CD1c-positive myeloid dendritic cell (primary cell): ENCODE measurements at regions not wholly inside any gene's neighbourhood (a gene's known extent, or its start where the extent isn't known, plus 50 kb on each side); places are given as distances from the start of the nearest gene placed in this dataset.
"Not testable (repeated sequence)": the region's sequence is repeated elsewhere in the genome, so short reads cannot be mapped to it uniquely, and the experiment has no call there.

Experiments used
- DNase-seq: peaks from one replicate; pipeline ENCODE4 v3.0.0-alpha.2; 2016; ENCODE audit errors: extremely low spot score

DNA sequence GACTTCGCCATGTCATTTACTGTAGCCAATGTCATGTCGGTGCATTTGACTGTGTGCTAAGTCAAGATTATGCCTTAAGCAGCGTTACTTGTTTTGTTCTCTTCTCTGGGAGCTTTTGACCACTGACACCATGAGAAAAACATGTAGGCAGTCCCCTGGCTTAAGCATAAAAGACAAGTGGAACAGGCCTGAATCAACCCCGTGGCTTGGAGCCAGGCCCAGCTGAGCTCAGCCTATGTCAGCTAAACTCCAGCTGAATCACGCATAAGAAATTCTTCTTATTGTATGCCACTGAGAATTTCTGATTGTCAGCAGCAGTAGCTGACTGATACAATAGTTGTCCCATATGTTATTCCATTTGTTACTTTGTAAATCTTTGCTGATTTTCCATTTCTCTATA lies 261.9 kb downstream of the CBLL2 start:
- DNase-seq = no peak

DNA sequence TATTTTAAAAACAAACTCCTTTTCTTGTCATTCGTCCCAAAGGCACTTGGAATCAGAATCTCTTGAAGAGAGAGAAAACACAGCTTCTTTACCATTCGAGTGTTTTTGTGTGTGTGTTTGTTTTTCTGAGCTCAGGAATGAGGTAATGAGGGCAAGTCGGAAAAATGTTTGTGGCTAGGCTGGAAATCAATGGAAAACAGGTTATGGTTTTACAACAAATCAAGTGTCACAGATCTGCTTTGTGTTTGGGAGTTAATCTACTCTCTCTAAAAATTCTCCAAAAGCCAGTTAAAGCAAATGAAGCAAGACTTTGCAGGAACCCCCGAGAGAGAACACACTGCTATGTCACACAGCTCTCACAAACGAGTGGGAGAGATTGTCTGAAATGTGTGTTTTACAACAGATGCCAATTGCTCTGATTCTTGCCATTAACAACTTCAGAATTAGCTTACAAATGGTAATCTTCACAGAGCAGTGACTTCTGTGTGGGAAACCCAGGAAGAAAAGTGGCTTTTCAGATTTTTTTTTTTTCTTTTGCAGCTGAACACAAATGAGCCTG lies 264.1 kb downstream of the CBLL2 start:
- no peak for DNase-seq

DNA sequence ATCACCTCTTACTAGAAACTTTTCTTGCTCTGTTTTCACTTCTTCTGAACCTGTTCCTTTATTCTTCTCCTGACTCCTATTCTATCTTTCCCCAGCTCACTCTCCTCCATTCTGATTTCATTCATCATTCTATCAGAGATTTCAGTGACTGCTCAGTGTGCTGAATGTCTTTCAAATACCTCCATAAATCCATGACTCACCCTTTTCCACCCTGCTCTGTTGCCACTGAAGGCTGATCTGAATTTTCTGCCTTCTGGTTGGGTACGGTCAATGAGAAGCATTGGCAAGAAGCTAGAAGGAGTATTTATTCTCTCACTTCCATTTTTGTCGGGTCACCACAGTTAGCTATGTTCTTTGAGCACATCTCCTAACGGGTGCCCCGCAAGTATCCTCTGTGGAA lies 265.9 kb downstream of the CBLL2 start:
- no peak for DNase-seq

DNA sequence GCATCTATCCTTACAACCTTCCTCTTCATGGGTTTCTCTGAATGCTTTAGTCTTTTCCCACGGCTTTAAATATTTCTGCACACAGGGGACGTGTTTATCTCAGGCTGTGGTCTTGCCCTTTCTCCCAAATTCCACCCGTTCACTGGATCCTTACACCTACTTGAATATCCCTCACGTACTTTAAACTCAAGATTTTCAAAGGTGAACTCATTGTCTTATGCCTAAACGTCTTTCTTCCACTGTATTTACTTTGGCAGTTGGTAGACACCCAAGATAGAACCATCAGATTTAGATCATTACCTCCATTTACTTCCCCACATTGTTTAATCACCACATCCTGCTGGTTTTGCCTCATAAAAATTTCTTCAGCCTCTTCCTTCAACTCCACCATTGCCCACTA lies 269.2 kb downstream of the CBLL2 start:
- no peak for DNase-seq

DNA sequence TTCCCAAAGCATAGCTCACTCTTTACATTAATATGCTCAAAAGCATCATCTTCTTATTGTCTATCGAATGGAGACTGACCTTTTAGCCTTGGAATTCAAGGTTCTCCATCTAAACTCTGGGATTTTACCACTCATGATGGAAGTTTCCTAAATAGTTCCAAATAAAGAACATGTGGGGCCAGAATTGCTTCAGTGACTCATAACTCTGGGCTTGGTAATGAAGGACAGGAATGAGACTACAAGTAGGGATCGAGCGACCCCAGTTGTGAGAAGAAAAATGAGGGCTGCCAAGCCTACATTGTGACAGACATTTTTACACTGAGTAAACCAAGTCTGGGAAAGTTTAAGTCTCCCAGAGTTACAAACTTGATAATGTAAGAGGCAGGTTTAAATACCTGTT lies 269.9 kb downstream of the CBLL2 start:
- DNase-seq = no peak

DNA sequence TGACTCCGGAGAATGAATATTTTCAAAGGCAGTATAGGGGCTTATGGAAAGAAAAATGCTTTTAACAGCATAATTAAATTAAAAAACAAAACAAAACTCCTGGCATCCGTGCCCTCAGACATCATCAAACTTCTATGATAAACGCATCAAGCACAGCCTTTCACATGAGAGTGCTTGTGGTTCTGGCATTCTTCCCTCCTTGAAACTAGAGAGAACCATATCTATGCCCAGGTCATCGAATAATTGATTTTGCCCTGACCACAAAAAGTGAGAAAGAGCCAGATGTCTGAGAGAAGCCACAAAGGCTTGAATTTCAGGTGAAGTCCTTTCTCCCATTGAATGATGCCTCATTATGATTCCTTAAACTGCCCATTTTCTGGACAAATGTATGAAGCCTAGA lies 286.8 kb downstream of the CBLL2 start:
- no peak for DNase-seq

DNA sequence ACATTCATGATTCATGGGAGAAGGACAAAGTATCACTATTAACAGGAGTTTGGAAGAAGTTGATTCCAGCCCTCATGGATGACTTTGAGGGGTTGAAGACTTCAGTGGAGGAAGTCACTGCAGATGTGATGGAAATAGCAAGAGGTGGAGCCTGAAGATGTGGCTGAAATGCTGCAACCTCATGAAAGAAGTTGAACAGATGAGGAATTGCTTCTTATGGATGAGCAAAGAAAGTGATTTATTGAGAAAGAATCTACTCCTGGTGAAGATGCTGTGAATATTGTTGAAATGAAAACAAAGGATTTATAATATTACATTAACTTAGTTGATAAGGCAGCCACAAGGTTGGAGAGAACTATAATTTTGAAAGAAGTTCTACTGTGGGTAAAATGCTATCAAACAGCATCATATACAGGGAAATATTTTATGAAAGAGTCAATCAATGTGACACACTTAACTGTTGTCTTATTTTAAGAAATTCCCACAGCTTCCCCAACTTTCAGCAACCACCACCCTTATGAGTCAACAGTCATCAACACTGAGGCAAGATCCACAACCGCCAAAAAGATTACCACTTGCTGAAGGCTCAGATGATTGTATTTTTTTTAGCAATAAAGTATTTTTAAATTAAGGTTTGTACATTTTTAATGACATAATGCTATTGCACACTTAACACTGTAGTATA lies 302.6 kb downstream of the CBLL2 start:
- DNase-seq = no peak

DNA sequence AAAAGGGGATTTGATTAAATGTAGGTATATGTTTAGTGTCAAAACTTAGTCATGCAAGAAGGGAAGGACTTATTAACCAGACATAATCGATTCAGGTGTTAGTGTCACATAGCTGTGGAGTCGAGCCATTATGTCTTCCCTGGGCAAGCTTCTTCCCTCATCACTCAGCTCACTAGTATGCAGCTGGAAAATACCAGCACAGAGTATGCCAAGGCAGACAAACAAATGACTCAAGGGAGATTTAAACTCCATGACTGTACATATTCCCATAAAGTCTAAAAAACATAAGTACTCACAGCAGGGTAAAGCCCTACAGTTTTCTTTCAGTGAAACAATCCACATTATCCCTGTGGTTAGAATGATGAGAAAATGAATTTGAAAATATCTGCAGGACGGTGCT lies 304.5 kb downstream of the CBLL2 start:
- no peak for DNase-seq

DNA sequence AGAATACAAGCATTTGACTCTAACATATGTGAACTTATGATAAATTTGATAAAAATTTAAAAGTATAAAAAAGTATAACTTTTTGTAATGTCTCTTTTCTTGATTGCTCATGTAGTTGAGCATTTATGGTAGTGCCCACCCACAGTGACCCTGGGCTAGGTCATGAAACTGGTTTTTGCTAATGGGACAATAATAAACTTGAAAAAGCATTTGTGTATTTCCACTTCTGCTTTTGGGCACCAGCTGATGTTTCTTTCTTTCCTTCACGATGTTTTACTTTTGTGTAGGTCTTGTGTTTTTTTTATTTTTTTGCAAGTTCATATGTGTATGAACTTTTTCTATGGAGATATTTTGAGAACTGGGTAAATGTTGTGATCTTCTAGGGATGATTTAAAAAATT lies 313.1 kb downstream of the CBLL2 start:
- no peak for DNase-seq

DNA sequence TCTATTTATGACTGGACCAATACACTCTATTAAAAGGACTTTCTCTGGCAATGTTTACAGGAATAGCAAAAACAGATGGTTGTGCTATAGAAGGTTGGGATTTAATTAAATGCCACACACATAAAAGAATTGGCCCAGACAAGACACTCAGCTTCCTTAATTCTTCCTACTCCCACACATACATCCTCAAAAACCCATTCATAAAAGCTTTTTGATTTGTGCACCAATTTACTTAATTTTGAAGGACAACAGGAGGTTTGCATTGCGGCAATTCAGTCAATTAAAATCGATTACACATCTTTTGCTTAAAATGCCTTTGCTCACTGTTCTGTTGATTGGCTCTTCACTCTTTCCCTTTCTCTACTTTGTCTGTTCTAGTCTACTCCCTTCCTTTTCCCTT lies 317.1 kb downstream of the CBLL2 start:
- DNase-seq = no peak

DNA sequence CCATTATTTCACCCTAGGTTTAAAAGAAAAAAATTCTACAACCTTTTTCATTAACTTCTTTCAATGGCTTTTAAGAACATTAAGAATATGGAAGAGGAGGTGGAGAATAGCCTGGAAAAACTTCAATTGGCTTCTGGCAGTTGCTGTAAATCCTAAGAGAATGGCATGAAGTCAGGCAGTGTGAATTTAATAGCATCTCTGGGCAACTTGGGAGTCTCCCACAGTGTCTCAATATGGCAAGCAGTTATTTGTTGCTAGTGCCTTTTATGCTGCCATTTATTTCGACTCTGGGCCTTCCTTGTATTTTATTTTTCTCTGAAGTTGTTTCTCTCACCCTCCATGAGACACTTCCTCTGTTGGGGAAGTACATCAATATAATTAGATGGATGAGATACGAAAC lies 322.1 kb downstream of the CBLL2 start:
- no peak for DNase-seq

DNA sequence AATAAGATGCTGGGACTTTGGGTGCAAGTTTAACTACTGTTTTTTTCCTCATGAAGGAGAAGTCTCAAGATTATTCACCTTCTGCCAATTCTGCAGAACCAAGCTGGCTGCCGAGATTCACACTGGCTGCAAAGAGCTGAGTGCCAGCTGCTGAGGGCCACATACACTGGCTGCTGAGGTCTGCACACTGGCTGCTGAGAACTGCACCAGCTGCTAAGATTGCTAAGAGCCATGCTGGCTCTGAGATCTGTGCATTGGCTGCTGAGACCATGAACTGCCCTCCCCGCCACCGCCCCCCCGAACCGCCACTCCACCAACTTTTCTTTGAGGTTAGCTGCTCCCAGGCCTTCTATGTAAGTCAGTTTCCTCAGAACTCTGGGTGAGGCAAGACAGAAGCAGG lies 330.3 kb downstream of the CBLL2 start:
- no peak for DNase-seq

DNA sequence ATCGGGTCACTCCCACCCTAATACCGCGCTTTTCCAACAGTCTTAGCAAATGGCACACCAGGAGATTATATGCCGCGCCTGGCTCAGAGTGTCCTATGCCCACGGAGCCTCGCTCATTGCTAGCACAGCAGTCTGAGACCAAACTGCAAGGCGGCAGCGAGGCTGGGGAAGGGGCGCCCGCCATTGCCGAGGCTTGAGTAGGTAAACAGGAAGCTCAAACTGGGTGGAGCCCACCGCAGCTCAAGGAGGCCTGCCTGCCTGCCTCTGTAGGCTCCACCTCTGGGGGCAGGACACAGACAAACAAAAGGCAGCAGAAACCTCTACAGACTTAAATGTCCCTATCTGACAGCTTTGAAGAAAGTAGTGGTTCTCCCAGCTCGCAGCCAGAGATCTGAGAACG lies 336.7 kb downstream of the CBLL2 start:
- not testable (repeated sequence) for DNase-seq

DNA sequence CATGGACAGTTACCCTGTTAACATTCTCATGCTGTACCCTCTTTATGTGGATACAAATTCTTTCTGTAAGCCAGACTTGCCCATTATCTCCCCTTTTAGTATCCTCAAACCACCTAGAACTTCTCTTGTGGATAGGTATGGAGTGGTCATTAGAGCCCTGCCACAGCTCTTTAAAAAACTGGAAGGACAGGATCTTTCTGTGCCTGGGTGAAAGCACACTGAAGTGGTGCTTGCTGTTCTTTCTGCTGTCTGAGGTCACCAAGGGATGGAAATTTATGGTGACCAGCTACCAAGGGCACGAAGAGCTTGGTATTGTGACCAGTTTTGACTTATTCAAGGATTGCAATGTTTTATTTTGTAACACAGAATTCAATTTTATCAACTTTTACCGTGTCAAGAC lies 344.2 kb downstream of the CBLL2 start:
- DNase-seq = no peak

DNA sequence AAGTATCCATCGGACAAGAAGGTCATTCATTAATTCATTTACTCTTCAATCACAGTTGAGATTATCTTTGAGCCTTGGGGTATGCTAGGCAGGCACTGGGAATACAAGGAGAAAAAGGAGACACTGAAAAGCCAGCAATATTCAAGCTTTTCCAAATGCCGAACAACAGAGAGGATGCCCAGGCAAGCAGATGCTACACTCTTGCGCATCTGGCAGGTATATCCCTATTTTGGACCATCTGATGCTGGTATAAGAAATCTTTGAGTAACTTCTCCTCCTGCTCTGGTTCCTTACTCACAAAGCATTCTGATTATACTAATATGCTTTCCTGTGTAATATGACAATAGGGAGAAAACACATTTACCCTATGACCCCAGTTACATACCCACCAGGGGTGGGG lies 354.9 kb downstream of the CBLL2 start:
- DNase-seq = no peak

DNA sequence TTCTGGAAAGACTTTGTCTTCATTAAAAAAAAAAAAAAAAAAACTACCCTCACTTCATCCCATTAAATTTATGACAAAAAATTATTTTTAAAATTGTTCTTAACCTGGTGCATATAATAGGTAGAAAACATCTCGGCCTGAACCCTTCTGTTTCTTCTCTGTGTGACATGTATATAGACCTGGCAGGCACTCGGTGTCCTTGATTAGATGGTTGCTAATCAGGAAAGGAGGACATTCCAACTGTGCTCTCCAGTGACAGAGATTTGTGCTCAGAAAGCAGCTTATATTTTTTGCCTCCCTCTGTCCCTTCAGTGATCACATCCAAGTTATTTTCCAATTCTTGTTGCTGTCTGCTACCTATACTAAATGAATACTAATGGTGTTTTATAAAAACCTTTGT lies 355.6 kb downstream of the CBLL2 start:
- DNase-seq = no peak

DNA sequence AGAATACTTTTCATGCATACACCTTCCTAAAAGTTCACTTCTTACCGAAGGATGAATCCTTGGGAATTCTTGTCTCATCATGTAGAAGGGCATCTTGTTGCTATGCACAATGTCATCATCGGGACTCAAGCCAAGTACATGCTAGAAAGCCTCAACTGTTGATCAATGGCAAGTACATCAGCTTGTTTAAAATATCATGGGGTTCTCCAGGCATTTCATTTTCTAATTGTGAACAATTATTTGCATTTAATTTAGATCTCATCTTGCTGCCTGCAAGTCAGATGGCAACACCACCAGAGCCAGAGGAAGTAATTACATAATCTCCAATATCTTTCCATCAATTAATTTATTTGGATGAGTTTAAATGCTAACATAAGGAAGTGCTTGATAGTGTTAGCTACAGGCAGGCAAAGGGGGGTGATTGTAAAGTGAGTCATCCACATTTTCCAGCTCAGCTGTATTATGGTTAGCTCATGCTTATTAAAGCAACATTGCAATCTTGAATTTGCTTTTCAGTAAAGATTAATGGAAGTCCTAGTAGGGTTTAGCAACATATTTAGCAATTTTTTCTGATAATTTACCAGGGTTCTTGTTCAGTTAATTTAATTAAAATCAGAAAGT lies 356.5 kb downstream of the CBLL2 start:
- no peak for DNase-seq

DNA sequence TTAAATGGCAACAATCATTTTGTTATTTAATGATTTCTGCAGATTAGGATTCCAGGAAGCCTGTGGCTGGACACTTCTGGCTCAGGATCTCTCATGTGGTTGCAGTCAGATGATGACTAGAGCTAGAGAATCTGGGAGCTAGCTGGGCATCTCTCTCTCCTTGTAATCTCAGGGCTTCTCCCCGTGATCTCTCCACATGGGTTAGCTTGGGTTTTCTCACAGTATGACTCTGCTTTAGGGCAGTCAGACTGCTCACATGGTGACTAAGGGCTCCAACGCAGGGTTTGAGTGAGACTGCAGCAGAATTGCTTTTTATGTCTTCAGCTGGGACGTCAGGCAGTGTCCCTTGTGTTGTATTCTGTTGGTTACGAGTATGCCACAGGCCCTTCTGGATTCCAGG lies 361.4 kb downstream of the CBLL2 start:
- DNase-seq = no peak

DNA sequence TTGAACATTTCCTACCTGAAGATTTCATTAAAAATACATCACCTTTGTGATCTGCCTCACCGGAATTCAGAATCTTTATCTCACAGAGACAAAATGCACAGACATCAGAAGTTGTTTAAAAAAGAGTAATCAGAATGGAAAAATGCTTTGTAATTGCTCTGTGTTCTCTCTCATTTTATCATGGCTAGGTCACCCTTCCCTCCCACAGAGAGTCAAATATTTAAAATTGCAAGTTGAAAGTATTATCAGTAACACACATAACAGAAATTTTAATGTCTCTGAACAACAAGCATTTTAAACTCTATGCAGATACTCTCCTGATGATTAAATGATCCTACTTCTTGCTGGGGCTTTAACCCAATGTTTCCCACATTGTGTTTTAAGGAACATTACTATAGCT lies 362.0 kb downstream of the CBLL2 start:
- DNase-seq = no peak

DNA sequence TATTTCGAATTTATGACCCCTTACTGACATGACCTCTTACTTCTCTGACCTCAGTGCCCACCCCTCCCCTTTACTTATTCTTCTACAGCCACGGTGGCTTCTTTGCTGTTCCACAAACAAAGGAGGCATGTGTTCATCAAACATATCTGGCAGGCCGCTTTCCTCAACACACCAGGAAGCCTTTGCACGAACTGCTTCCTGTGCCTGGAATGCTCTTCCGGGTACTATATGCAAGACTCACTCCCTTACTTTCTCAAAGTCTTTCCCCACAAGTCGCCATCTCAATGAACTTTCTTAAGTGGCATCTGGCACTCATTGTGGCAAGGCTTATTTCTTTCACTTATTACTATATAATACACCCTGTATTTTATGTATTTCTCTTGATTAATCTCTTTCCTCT lies 351.5 kb upstream of the DDX53 start:
- no peak for DNase-seq

DNA sequence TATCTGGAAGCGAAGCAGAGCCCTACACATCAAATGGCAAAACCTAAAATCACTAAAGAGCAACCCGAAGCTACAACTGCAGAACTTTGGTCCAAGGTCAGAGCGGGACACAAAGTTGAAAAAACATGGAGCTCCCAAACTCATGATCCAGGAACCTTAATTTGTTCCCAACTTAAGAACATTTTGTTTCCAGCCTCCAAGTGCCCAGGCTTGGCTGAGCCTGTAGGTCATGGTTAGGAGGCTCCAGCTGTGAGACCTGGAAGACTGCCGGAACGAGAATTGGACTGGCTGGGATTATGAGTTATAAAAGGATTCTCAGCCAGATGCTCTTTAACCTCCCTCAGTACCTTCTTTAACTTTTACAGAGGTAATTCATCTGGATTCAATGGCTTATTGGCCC lies 349.1 kb upstream of the DDX53 start:
- no peak for DNase-seq

DNA sequence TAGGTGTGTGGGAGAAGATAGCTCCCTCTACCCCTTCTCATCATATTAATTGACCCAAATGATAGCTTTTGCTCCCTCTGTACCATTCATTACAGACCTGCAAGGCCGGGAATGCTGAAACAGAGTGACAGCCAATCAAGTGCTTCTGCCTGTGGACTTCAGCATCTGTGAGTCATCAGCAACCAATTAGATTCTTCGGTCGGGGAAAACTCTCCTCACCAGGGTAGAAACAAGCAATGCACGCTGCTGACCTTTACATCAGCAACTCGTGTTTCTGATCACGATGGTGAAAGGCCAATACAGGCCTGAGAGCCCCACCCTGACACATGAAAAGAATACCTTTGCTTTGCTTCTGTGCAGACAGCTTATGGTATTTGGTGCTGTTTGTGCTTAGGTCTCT lies 347.2 kb upstream of the DDX53 start:
- no peak for DNase-seq

DNA sequence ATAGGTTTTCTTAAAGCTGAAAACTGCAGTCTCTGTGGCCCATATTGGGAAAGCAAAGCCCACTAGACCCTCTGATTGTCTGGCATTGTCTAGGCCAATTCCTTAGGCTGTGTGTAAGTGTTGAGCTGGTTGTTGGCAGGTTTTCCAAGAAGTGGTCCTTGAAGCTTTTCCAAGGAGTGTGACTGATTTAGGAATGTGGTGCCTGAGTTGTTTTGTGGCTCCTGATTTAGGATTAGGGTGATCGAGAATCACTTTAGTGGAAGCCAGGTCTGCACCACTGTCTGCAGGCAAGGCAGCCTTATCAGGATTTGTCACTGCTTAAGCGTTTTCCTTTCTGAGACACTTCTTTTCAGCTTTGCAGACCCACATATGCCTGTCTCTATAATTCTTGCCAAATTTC lies 339.0 kb upstream of the DDX53 start:
- no peak for DNase-seq

DNA sequence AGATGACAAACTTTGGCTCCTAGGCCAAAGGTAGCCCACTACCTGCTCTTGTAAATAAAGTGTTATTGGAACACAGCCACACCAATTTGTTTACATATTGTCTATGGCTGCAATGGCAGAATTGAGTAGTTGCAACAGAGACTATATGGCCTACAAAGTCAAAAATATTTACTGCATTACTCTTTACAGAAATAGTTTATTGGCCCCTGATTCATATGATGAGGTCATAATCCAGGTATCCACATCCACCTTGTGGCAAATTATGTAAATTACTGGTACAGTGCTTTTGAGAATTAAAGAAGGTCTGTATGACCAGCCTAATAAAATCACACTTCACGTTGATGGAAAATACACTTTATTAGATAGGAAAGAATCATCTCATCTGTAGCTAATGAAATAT lies 337.0 kb upstream of the DDX53 start:
- DNase-seq = no peak
